GM12874 (cell line): ENCODE measurements at regions not wholly inside any gene's neighbourhood (a gene's known extent, or its start where the extent isn't known, plus 50 kb on each side); places are given as distances from the start of the nearest gene placed in this dataset.

Source experiments
- CTCF ChIP-seq: IDR thresholded peaks from 2 replicates; pipeline ENCODE4 v1.5.1; 2011; ENCODE audit warnings: low read depth, mild to moderate bottlenecking, control low read depth, low read length, moderate library complexity; ENCODE audit not compliant: insufficient read depth

DNA sequence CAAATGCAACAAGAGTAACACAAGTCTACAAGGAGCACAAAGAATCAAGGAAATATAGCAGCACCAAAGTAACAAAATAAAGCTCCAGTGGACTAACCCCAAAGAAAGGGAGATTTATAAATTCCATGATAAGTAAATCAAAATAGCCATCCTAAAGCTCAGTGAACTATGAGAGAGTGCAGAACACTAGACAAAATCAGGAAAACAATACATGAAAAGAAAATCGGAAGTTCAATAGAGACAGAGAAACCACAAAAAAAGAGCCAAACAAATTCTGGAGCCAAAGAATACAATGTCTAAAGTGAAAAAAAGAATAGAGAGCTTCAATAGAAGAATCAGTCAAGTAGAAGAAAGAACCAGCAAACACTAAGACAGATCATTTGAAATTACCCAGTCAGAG, 247.3 kb upstream of the TENT5A start:
- TF ChIP-seq CTCF = no peak

- TF ChIP-seq CTCF = no peak
These were observed 246.8 kb upstream of the TENT5A start for GRCh38 chr6:81999270-81999669.

DNA sequence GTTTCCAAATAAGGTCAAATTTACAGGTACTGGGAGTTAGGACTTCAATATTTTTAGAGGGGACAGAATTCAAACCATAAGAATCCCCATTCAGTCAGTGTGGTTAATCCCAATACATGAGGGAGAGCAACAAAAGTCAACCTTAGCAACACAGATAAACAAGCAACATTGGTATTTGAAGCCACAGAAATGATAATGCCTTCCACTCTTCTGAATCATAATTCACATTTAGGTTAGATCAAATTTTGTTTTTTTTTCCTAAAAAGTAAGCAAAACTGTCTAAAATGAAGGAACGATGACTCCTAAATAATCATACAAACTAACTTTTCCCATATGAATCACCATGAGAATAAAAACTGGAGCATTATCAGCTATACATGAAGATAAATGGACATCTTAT, 246.0 kb upstream of the TENT5A start:
- TF ChIP-seq CTCF = no peak

GRCh38 chr6:81997090-81997926, 244.8 kb upstream of the TENT5A start:
- no peak for TF ChIP-seq CTCF

DNA sequence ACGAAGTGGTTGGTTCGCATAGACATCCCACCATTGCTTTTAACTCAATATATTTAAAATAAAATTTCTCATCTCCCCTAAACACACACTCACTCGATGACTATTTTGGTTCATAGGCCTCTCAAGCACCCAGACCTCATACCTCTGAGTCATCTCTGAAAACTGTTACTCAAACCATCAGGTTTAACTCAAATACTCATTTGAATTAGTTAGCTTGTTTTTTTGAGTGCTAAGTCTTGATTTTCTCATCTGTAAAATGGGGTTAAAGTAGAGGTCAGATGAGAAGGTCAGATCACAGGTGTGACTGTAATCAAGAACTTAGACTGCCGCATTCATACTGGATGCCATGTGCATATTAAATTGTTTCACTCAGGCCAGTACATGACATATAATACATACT, 243.9 kb upstream of the TENT5A start:
- TF ChIP-seq CTCF = no peak

- no peak for TF ChIP-seq CTCF
These were observed 243.2 kb upstream of the TENT5A start for GRCh38 chr6:81995548-81996289.

GRCh38 chr6:81988871-81989270, 236.4 kb upstream of the TENT5A start:
- no peak for TF ChIP-seq CTCF
